ENCODE measurements at regions not wholly inside any gene's neighbourhood (a gene's known extent, or its start where the extent isn't known, plus 50 kb on each side); places are given as distances from the start of the nearest gene placed in this dataset.

GRCh38 chr3:28067014-28067413 lies 174.4 kb upstream of the CMC1 start:
- TF ChIP-seq, protein P1, sequence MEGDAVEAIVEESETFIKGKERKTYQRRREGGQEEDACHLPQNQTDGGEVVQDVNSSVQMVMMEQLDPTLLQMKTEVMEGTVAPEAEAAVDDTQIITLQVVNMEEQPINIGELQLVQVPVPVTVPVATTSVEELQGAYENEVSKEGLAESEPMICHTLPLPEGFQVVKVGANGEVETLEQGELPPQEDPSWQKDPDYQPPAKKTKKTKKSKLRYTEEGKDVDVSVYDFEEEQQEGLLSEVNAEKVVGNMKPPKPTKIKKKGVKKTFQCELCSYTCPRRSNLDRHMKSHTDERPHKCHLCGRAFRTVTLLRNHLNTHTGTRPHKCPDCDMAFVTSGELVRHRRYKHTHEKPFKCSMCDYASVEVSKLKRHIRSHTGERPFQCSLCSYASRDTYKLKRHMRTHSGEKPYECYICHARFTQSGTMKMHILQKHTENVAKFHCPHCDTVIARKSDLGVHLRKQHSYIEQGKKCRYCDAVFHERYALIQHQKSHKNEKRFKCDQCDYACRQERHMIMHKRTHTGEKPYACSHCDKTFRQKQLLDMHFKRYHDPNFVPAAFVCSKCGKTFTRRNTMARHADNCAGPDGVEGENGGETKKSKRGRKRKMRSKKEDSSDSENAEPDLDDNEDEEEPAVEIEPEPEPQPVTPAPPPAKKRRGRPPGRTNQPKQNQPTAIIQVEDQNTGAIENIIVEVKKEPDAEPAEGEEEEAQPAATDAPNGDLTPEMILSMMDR (IDR thresholded peaks at IDR 0.05): no peak
- no peak for TF ChIP-seq POLR2A (IDR thresholded peaks at IDR 0.05)
